ENCODE measurements at regions not wholly inside any gene's neighbourhood (a gene's known extent, or its start where the extent isn't known, plus 50 kb on each side); places are given as distances from the start of the nearest gene placed in this dataset.

DNA sequence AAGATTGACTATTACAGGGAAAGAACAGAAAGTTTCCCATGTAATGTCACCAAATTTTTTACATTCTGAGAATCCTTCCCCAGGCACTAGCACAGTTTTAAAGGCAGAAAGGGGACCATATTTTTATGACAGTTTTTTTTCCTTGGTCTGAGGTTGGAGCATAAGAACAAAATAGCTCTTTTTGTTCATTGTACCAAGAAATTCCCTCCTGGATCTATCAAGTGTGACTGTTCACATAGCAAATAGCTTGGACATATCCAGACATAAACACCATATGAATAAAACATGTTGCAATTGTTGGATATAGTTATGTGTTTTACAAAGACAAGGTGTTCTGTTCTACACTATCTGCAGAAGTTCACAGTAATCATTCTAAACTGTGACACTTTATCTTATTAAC lies 182.4 kb upstream of the ADGRL2 start:
- no peak for DNase-seq (ENCODE audit: low spot score)

DNA sequence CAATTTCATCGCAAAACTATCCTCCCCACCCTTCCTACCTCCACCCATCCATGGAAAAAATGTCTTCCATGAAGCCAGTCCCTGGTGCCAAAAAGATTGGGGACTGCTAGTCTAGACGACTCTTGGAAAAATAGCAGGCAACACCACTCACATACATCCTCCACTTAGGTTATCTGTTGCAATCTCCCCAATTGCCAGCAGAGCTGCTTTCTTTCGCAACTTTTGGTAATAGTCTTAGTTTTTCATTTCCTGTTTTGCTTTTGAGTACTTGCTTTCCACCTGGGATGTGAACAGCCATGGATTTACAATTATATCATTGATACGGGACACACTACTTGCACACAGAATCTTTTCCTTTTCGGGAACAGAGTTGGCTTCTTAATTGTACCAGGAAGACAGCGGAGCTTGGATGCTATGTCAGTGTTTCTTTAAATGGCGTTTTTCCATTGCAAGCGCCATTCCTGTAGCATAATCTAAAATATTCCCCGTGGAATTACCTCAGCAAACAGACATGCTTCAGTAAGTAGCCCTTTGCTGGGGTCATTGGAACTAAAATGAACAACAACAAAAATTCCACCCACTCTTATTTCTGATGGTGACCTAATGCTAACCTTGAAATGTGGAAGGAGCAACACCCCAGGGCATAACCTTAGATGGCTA lies 183.3 kb upstream of the ADGRL2 start:
- peak; percentile 7 for DNase-seq (ENCODE audit: low spot score)

DNA sequence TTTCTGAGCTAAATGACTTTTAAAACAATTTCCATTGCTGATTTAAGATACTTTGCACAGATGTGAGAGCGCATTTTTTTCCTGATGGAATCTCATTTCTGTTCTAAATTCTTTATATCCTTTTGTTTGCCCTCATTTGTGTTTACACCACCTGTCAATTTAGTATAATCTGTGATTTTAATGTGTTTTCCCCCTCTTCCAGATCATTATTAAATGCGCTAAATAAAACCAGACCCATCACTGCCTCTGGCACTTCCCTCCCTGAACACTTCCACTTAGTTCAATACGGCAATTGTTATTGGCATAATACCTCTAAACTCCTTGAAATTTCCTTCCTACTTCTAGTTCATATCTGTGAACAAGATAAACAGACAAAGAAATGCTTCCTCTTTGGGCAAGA lies 186.9 kb upstream of the ADGRL2 start:
- DNase-seq (ENCODE audit: low spot score), result no peak

DNA sequence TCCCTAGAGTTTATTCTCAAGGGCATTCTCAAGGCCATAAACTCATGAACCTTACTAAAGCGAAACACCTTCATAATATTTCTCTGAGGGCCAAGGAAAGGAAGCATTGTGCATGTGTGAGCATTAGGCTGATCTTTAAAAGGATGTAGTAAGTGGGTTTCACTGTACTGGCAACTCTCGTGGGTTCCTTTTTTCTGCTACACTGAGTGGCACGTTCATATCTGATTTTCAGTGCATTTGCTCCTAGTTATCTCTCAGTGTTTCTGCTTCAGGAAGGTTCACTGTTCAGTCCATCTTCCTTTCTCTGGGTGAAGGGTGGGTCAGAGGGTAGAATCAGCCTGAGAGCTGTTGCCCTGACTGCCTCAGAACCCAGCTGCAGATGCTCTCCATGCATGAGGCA lies 192.8 kb upstream of the ADGRL2 start:
- no peak for DNase-seq (ENCODE audit: low spot score)

GRCh38 chr1:81607086-81607485 lies 193.6 kb upstream of the ADGRL2 start:
- DNase-seq (ENCODE audit: low spot score), result no peak

DNA sequence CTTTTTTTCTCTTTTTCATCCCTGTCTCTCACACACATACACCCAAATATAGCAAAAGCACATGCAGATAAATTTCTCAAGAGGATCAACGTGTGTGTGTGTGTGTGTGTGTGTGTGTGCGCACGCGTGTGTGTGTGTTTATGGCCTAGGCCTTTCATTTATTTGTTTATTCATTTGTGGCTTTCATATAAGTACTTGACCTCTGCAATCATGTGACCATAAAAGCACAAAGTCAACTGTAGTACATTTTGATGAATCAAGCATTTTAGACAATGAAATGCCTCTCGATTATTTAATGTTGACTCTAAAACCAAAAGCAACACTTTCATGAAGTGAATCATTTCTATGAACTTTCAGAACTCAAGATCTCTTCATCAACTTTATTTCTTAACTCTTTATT lies 194.1 kb upstream of the ADGRL2 start:
- no peak for DNase-seq (ENCODE audit: low spot score)

DNA sequence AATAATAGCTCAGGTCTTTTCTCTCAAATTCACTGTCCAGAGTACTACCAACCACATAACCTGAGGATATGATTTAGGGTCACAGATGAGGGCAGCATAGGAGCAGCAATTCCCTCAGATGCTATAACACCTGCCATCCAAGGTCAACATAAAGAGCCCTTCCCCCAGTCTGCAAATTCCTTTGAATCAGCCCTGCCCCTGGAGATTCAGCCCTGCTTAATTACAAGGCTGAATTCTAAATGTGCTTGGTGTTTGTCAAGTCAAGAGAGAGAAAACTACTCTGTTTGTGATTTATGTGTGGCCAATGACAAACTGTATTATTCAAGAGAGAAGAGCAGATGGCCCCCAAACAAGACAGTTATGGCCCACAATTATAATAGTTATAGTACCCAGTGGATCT lies 195.7 kb upstream of the ADGRL2 start:
- no peak for DNase-seq (ENCODE audit: low spot score)

DNA sequence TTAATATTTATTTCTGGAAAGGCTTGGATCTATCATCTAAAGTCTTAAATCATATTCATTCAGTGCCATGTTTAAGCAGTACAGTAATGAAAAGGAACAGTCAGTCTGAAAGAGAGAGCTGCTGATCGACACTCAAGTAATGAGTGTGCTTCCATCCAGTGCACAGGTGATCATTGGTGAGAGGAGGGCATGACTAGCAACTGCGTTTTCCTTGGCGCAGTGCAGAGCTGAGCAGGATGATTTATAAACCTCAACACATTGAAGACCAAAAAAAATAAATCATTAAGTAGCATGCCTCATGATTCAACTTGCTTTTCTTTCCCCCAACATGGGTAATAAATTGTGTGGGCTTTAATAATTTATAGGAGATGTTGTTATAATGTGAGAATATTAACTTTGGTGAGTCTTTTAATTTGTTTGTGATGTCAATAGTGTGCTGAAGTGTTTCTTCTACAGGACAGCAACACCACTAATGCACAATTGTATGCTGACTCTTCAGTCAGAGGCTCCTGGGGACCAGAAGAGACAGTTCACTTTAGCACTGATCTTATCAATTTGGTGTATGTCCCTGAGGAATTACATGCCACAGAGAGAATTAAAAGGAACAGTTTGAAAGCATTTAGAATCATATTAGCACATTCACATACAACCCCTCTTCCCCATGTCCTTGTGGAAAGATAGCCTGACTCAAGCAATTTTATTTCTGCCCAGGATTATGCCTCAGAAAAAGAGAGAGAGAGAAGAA lies 199.7 kb upstream of the ADGRL2 start:
- no peak for DNase-seq (ENCODE audit: low spot score)

GRCh38 chr1:81600363-81600762 lies 200.4 kb upstream of the ADGRL2 start:
- no peak for DNase-seq (ENCODE audit: low spot score)

DNA sequence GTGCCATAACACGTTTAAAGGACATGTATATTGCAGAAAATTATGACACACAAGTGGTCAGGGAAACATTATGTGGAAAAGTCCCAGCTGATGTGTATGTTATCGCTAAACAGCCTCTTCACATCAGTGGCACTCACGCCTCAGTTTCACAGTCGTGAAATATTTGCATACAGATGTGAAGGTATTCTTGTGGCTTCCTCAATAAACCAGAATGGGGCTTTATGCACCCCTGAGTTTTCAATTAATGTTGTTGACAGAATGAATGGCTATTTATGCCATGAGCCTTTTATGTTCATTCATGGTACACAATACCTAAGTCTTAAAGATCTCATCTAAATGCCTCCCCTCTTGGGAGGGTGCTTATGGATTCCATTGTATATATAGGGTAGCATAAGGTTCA lies 202.1 kb upstream of the ADGRL2 start:
- DNase-seq (ENCODE audit: low spot score), result no peak

DNA sequence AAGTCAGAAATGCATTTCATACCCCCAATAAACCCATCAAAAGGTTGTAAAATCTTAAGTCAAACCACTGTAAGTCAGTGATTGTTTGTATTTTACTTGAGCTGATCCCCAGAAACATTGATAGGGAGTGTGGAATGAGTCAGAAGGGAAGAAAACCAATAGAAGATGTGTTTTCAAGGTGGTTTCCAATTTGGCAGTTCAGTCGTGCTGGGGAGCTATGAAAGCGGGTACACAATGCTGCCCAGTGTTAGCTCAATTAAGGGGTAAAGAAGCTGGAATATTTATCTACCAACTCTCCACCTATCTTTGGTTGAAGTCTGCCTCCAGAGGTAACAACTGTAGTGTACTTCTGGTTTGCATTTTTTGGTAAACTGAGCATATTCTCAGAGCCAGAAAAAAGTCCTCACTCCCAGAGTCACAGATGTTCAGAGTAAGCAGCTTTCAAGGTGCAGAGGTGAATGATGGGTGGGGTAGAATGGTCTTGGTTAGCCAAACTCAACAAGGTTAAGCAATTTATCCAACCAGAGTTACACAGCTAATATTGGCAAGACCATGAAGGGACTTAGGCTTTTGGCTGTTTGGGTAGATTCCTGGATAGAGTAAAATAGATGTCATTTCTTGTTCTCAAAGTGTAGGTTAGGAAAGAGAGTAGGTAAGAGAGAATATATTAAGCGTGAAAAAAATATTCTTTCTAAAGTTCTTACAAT lies 202.9 kb upstream of the ADGRL2 start:
- no peak for DNase-seq (ENCODE audit: low spot score)

DNA sequence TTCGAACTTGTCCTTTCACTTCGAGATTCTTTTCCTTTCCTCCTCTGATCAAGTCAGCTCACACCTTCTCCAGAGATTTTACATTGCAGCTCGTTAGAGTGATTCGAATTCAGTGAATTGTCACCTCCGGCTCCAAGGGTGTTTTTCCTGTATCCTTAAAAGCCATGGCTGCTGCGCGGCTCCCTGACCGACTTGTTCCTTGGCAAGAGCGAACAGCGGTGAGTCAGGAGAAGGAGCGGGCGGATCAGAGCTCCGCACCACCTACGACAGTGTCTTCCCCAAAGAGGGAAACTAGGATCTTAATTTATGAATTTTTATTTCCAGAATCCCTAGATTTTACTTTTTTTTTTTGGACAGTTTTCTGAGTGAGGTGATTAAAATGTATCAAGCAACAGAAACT lies 204.4 kb upstream of the ADGRL2 start:
- DNase-seq (ENCODE audit: low spot score), result no peak

- DNase-seq (ENCODE audit: low spot score), result no peak
These were observed 206.5 kb upstream of the ADGRL2 start for GRCh38 chr1:81594206-81594605.

DNA sequence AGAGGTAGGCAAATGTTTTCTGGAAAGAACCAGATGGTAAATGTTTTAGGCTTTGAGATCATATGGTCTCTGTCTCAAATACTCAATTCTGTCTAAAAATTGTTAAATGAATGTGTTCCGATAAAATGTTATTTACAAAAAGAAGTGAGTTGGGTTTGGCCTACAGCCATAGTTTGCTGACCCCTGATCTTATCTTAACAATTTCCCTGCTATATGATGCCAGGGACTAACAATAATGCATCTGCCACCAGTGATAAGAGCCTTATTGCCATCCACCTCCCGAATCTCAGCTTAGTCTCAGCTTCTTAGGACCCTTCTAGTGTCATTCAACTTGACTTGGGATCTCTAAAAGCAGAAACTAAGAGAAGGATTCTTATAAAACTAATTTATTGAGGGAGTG lies 208.5 kb upstream of the ADGRL2 start:
- DNase-seq (ENCODE audit: low spot score), result no peak

DNA sequence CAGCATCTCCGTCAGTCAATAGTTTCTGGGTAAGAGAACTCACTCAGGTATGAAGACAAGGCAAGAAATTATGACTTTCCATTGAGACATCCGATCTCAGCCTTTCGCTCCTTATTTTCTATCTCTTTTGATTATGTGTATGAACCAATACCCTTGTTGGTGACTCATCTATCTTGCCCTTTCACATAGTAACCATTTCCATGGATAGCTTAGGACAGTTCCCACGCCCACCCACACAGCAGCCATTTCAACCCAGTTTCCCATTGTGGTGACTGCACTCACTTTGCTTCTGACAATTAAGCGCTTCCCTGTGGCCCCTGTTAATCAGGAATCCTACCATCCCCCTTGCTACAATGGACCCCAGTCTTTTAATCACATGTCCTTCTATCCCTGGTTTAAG lies 210.6 kb upstream of the ADGRL2 start:
- DNase-seq (ENCODE audit: low spot score), result no peak

DNA sequence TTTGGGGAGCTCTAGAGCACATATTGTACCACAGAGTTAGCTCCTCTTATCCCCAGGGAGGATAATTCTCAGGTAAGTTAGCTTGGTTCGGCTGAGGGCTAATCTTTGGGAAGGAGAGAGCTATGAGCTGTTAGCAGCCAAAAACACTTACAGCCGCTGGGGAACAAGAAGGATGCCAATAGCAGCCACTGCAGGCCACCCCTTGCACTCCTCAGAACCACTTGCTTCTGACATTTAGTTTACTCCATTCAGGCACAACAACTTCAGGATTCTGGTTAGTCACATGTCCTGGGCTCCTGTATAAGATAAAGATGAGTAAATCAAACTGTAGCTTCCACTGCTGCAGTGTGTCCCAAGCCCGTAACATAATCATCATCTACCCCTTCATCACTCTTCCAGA lies 212.6 kb upstream of the ADGRL2 start:
- DNase-seq (ENCODE audit: low spot score), result no peak

- no peak for DNase-seq (ENCODE audit: low spot score)
These were observed 213.3 kb upstream of the ADGRL2 start for GRCh38 chr1:81587426-81587825.

- no peak for DNase-seq (ENCODE audit: low spot score)
These were observed 215.4 kb upstream of the ADGRL2 start for GRCh38 chr1:81585371-81585770.

GRCh38 chr1:81584398-81584797 lies 216.3 kb upstream of the ADGRL2 start:
- no peak for DNase-seq (ENCODE audit: low spot score)

- DNase-seq (ENCODE audit: low spot score), result no peak
These were observed 216.9 kb upstream of the ADGRL2 start for GRCh38 chr1:81583878-81584277.

DNA sequence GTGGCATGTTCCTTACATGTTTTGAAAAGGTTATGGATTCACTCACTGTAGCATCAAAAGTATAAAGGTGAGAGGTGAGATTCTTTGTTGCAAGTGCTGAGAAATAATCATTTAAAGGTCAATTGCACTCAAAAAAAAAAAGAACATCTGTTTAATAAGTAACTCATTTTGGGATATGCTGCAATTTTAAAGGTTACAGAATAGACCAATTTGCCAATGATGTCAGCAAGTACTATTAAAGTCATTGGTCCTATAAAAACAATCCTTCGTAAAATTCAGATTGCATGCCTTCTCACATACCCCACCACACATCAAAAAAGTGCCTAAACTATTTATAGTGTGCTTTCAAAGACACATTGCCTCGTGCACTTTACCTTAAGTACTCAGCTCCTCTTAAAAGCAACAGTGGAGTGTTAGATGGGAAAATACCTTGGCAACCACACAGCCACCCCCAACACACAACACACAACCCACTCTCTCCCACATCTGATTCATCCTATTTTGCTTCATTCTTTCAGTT lies 218.2 kb upstream of the ADGRL2 start:
- DNase-seq (ENCODE audit: low spot score), result no peak

DNA sequence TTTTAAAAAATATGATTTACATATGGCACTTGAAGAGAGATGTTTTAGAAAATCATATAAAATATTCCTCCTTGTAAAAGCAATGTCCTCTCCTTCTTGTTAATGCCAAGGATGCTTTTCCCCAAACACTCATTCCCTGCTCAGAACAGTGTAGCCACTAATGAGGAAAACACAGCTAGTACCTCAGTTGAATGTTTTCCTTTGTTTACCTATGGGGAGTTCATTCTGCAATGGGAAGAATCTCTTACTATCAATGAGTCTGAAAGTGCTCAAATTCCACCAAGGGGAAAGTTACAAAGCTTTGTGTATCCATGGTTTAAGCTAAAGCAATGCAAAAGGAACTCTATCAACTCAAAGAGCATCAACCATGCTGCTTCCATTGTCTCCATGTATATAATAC lies 221.9 kb upstream of the ADGRL2 start:
- DNase-seq (ENCODE audit: low spot score), result no peak

DNA sequence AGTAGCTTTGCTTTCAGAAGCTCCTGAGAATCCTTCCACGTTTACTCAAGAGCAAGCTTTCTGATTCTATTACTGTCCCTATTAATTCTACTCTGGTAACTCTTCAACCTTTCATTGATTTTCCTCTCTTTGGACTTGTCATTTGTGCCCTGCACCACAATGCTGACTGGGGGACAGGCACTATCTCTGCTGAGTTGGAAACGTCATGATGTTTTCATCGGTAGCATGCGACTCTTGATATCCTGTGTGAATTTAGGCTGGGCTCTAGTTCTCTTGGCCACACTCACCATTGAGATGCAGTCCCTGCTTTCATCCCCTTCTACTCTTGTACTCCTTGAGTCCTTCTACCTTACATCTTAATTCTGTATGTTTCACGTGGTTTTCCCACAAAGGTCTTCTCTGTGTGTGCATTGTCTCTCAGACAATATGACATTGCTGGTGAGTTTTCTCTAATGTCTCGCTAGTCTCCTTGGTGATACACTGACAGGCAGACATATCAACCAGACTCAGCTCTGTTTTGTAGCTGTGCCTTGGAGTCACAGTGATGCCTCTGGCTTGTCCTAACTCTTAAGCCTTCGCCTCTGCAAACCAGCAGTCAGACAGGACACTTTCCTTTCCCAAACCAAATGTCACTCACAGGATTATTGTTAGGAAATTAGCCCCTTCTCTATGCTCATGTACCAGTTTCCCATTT lies 223.6 kb upstream of the ADGRL2 start:
- no peak for DNase-seq (ENCODE audit: low spot score)

All from HuH-7 (cell line).